IMR-90 (cell line): ENCODE measurements at regions not wholly inside any gene's neighbourhood (a gene's known extent, or its start where the extent isn't known, plus 50 kb on each side); places are given as distances from the start of the nearest gene placed in this dataset.

ENCODE experiments used
- ATAC-seq: fragments of 200-7000 bp; cut with Tn5 transposase; 2 replicates; pipeline ENCODE4 v1.9.1; 2020; ENCODE audit warnings: low read depth, mild to moderate bottlenecking, moderate library complexity
- BruUV-seq: library from RNA; stranded (reverse); fragments of 400-500 nt; replicated peaks from 2 replicates; lab custom pipeline; 2021; lab: Mats Ljungman, UMichigan
- CTCF ChIA-PET: fragments of 300-600 bp; formaldehyde crosslinking; extraction: SDS; loops from one replicate; lab custom pipeline; 2021; ENCODE audit warnings: antibody characterized with exemption; lab: Yijun Ruan, JAX
- POLR2A ChIA-PET: fragments of 300-600 bp; sonication (Branson Sonifier 250); formaldehyde crosslinking; loops from one replicate; lab custom pipeline; 2022; ENCODE audit warnings: antibody characterized with exemption; ENCODE audit not compliant: unreplicated experiment; lab: Charles Lee
- DNase-seq: peaks from one replicate; pipeline ENCODE4 v3.0.0; 2013
- H2AFZ ChIP-seq: replicated peaks from 2 replicates; pipeline ENCODE3; 2013; ENCODE audit warnings: low read length, mild to moderate bottlenecking; ENCODE audit not compliant: poor library complexity
- H2AK5ac ChIP-seq: 2 replicates; pipeline ENCODE4 v1.6.1; 2013; ENCODE audit warnings: low read depth, low read length, inconsistent platforms
- H2AK9ac ChIP-seq: replicated peaks from 2 replicates; pipeline ENCODE3; 2013; ENCODE audit warnings: mild to moderate bottlenecking, low read depth, low read length, moderate library complexity; ENCODE audit not compliant: poor library complexity
- H2BK120ac ChIP-seq: 2 replicates; pipeline ENCODE4 v1.6.1; 2013; ENCODE audit warnings: low read depth, low read length, inconsistent platforms
- H2BK15ac ChIP-seq: 3 replicates; pipeline ENCODE4 v1.6.1; 2013; ENCODE audit warnings: low read depth, low read length, inconsistent platforms
- H2BK20ac ChIP-seq: 2 replicates; pipeline ENCODE4 v1.6.1; 2013; ENCODE audit warnings: low read depth, mild to moderate bottlenecking, inconsistent platforms, low read length, moderate library complexity
- H2BK5ac ChIP-seq: 2 replicates; pipeline ENCODE4 v1.6.1; 2013; ENCODE audit warnings: mild to moderate bottlenecking, low read depth, low read length, inconsistent platforms; ENCODE audit not compliant: poor library complexity, severe bottlenecking
- H3K14ac ChIP-seq: replicated peaks from 2 replicates; pipeline ENCODE4 v1.6.1; 2013; ENCODE audit warnings: low read depth, low read length, inconsistent platforms
- H3K18ac ChIP-seq: 2 replicates; pipeline ENCODE4 v1.6.1; 2013; ENCODE audit warnings: low read depth, low read length, control low read depth
- H3K23ac ChIP-seq: 2 replicates; pipeline ENCODE4 v1.6.1; 2013; ENCODE audit warnings: low read depth, low read length, inconsistent platforms
- H3K27ac ChIP-seq: 2 replicates; pipeline ENCODE4 v1.5.1; 2013; ENCODE audit warnings: mild to moderate bottlenecking, control low read depth, low read length; ENCODE audit not compliant: insufficient read depth
- H3K27me3 ChIP-seq: 2 replicates; pipeline ENCODE4 v1.6.1; 2013; ENCODE audit warnings: low read length; ENCODE audit not compliant: control insufficient read depth, insufficient read depth
- H3K36me3 ChIP-seq: 2 replicates; pipeline ENCODE4 v1.6.1; 2013; ENCODE audit warnings: low read length, mixed read lengths; ENCODE audit not compliant: control insufficient read depth, insufficient read depth
- H3K4ac ChIP-seq: 2 replicates; pipeline ENCODE4 v1.6.1; 2013; ENCODE audit warnings: low read depth, low read length, inconsistent platforms
- H3K4me1 ChIP-seq: 2 replicates; pipeline ENCODE4 v1.6.1; 2013; ENCODE audit warnings: low read length, mixed read lengths; ENCODE audit not compliant: control insufficient read depth, insufficient read depth
- H3K4me2 ChIP-seq: 2 replicates; pipeline ENCODE4 v1.6.1; 2013; ENCODE audit warnings: low read depth, mild to moderate bottlenecking, control low read depth, low read length, moderate library complexity
- H3K4me3 ChIP-seq: 2 replicates; pipeline ENCODE4 v1.5.1; 2013; ENCODE audit warnings: low read depth, mild to moderate bottlenecking, control low read depth, low read length, moderate library complexity; ENCODE audit not compliant: insufficient read depth
- H3K56ac ChIP-seq: 2 replicates; pipeline ENCODE4 v1.6.1; 2013; ENCODE audit warnings: low read length, inconsistent platforms; ENCODE audit not compliant: insufficient read depth; ENCODE audit errors: extremely low read depth
- H3K79me1 ChIP-seq, 2 experiments: 2 replicates each; pipeline ENCODE4 v1.6.1; 2013; ENCODE audit warnings: low read length in 2 of 2, inconsistent platforms in 1 of 2, low read depth in 1 of 2
- H3K9ac ChIP-seq: 2 replicates; pipeline ENCODE4 v1.6.1; 2013; ENCODE audit warnings: low read depth, low read length, control low read depth
- H3K9me1 ChIP-seq: 2 replicates; pipeline ENCODE4 v1.6.1; 2013; ENCODE audit warnings: low read length, inconsistent platforms; ENCODE audit not compliant: insufficient read depth
- H3K9me3 ChIP-seq: 2 replicates; pipeline ENCODE4 v1.6.1; 2013; ENCODE audit warnings: low read length; ENCODE audit not compliant: control insufficient read depth, insufficient read depth
- H4K20me1 ChIP-seq: 2 replicates; pipeline ENCODE4 v1.6.1; 2013; ENCODE audit warnings: low read length, inconsistent platforms; ENCODE audit not compliant: insufficient read depth
- H4K5ac ChIP-seq: 2 replicates; pipeline ENCODE4 v1.6.1; 2013; ENCODE audit warnings: mild to moderate bottlenecking, low read depth, low read length, control low read depth
- H4K8ac ChIP-seq, 2 experiments: 2 replicates each; pipeline ENCODE4 v1.6.1; 2013; ENCODE audit warnings: low read depth in 2 of 2, low read length in 2 of 2, control low read depth in 1 of 2, inconsistent platforms in 1 of 2
- H4K91ac ChIP-seq: 2 replicates; pipeline ENCODE4 v1.6.1; 2013; ENCODE audit warnings: low read depth, low read length, inconsistent platforms; ENCODE audit not compliant: insufficient read depth
- BHLHE40 ChIP-seq: fragments of 150-350 bp; IDR thresholded peaks from 2 replicates; pipeline ENCODE4 v1.6.1; 2016; ENCODE audit warnings: mild to moderate bottlenecking, low read depth, low read length
- CEBPB ChIP-seq: IDR thresholded peaks from 2 replicates; pipeline ENCODE4 v1.6.1; 2012; ENCODE audit warnings: low read depth, low read length, improper control_type of control experiment
- CHD1 ChIP-seq: IDR thresholded peaks from 2 replicates; pipeline ENCODE4 v1.6.1; 2012; ENCODE audit warnings: low read depth, low read length, improper control_type of control experiment
- CTCF ChIP-seq: conservative IDR thresholded peaks from 2 replicates; pipeline ENCODE4 v1.5.1; 2012; ENCODE audit warnings: mild to moderate bottlenecking, low read depth, low read length, improper control_type of control experiment
- ELK1 ChIP-seq: fragments of 150-350 bp; IDR thresholded peaks from 2 replicates; pipeline ENCODE4 v1.6.1; 2016; ENCODE audit warnings: low read depth, mild to moderate bottlenecking, low read length, moderate library complexity, borderline replicate concordance
- FOS ChIP-seq: fragments of 150-350 bp; IDR thresholded peaks from 2 replicates; pipeline ENCODE4 v1.6.1; 2016; ENCODE audit warnings: low read depth, low read length
- MAFK ChIP-seq: IDR thresholded peaks from 2 replicates; pipeline ENCODE4 v1.6.1; 2012; ENCODE audit warnings: low read depth, low read length, improper control_type of control experiment
- MAZ ChIP-seq: IDR thresholded peaks from 2 replicates; pipeline ENCODE4 v1.6.1; 2012; ENCODE audit warnings: low read depth, mild to moderate bottlenecking, low read length, improper control_type of control experiment, moderate library complexity, borderline replicate concordance
- MXI1 ChIP-seq: IDR thresholded peaks from 2 replicates; pipeline ENCODE4 v1.6.1; 2012; ENCODE audit warnings: low read depth, mild to moderate bottlenecking, low read length, moderate library complexity, borderline replicate concordance
- NFE2L2 ChIP-seq: fragments of 150-350 bp; IDR thresholded peaks from 2 replicates; pipeline ENCODE4 v1.6.1; 2016; ENCODE audit warnings: low read depth, mild to moderate bottlenecking, low read length
- POLR2A ChIP-seq: IDR thresholded peaks from 2 replicates; pipeline ENCODE4 v1.6.1; 2012; ENCODE audit warnings: mild to moderate bottlenecking, low read depth, low read length
- RAD21 ChIP-seq: IDR thresholded peaks from 2 replicates; pipeline ENCODE4 v1.6.1; 2012; ENCODE audit warnings: low read length, improper control_type of control experiment
- RCOR1 ChIP-seq: IDR thresholded peaks from 2 replicates; pipeline ENCODE4 v1.6.1; 2012; ENCODE audit warnings: mild to moderate bottlenecking, low read length, improper control_type of control experiment; ENCODE audit not compliant: insufficient replicate concordance
- RFX5 ChIP-seq: IDR thresholded peaks from 2 replicates; pipeline ENCODE4 v1.8.0; 2012; ENCODE audit warnings: low read depth, mild to moderate bottlenecking, low read length, moderate library complexity
- SMC3 ChIP-seq: fragments of 150-350 bp; IDR thresholded peaks from 2 replicates; pipeline ENCODE4 v1.6.1; 2016; ENCODE audit warnings: low read depth, mild to moderate bottlenecking, antibody characterized with exemption, low read length, moderate library complexity
- USF2 ChIP-seq: fragments of 150-350 bp; IDR thresholded peaks from 2 replicates; pipeline ENCODE4 v1.6.1; 2017; ENCODE audit warnings: mild to moderate bottlenecking, antibody characterized with exemption, low read length, low read depth
- WGBS, 2 experiments: methylation state at CpG; one replicate each; pipeline versions ENCODE4 v1.1.5 to v1.1.7; 2013; ENCODE audit warnings: missing lambda C conversion rate in 2 of 2; ENCODE audit not compliant: insufficient read length in 1 of 2; ENCODE audit errors: extremely low coverage in 2 of 2; 5-methylcytosine and 5-hydroxymethylcytosine counted together
- dilution Hi-C: fragments of 300-500 bp; cut with HindIII; formaldehyde crosslinking; loops from one replicate; pipeline ENCODE4 v1.14.3; 2018; ENCODE audit warnings: low sequenced_read_pairs; ENCODE audit not compliant: unreplicated experiment
- in situ Hi-C: fragments of 300-500 bp; cut with MboI; formaldehyde crosslinking; loops from 3 replicates; pipeline ENCODE4 v1.14.3; 2019; ENCODE audit warnings: low sequenced_read_pairs, inconsistent platforms, mixed read lengths
- intact Hi-C: fragments of 100-400 bp; cut with micrococcal nuclease; formaldehyde crosslinking; loops from 2 replicates; pipeline ENCODE4 v1.10.0; 2022

- Histone ChIP-seq H4K8ac (no peak overlapping the region), H3K4ac (no peak overlapping the region), H2AK5ac (no peak overlapping the region), H3K27me3 (no peaks in the 10 kb centered on the region), H4K5ac (no peak overlapping the region), H3K18ac (no peak overlapping the region), H3K14ac (no peak overlapping the region), H3K56ac (no peak overlapping the region), H2BK15ac (no peak overlapping the region), H3K79me1 (no peaks in the 10 kb centered on the region), H3K36me3 (no peaks in the 10 kb centered on the region), H3K27ac (no peak overlapping the region), H3K23ac (no peak overlapping the region), H3K9ac (no peak overlapping the region), H3K9me1 (no peaks in the 10 kb centered on the region), H3K4me1 (no peaks in the 10 kb centered on the region), H2AK9ac (no peak overlapping the region), H4K91ac (no peak overlapping the region), H2BK20ac (no peak overlapping the region), H3K4me2 (no peak overlapping the region), H3K9me3 (peaks cover 7% of the 10 kb centered on the region; the same call in 1 of the 2 replicates), H4K20me1 (no peaks in the 10 kb centered on the region), H2BK5ac (no peak overlapping the region), H2AFZ (no peak overlapping the region), H2BK120ac (no peak overlapping the region), H3K4me3 (no peak overlapping the region)
- DNase-seq (no peak), ATAC-seq (no peak)
- BruUV-seq = no TSS peak
- dilution Hi-C loops = no loop called here
- ChIA-PET CTCF (no interaction called here), POLR2A (no interaction called here)
- intact Hi-C loops = no loop called here
- in situ Hi-C loops = no loop called here
- no CpG with 5 or more reads among the region's 5 CpGs for WGBS, 2 experiments
- TF ChIP-seq USF2 (no peak), RAD21 (no peak), NFE2L2 (no peak), RFX5 (no peak), SMC3 (no peak), ELK1 (no peak), CTCF (no peak), BHLHE40 (no peak), POLR2A (no peak), RCOR1 (no peak), FOS (no peak), MXI1 (no peak), MAZ (no peak), CHD1 (no peak), CEBPB (no peak), MAFK (no peak)
Measured at GRCh38 chr14:106686533-106686932, 1160.2 kb downstream of the TMEM121 start.
